Aorta (tissue), 5 donors: ENCODE measurements at regions not wholly inside any gene's neighbourhood (a gene's known extent, or its start where the extent isn't known, plus 50 kb on each side); places are given as distances from the start of the nearest gene placed in this dataset.

ENCODE experiments used
- ATAC-seq: fragments of 200-7000 bp; cut with Tn5 transposase; one replicate; pipeline ENCODE4 v1.9.1; 2022; ENCODE audit warnings: moderate library complexity; ENCODE audit not compliant: low FRiP score
- DNase-seq, 2 donors: peaks; one replicate each; pipeline ENCODE4 v3.0.0-alpha.2; 2020
- H3K27ac ChIP-seq, 2 donors: one replicate each; pipeline ENCODE4 v1.5.1; 2013; ENCODE audit warnings: low read length in 2 of 2, mild to moderate bottlenecking in 2 of 2, moderate library complexity in 2 of 2, control low read depth in 1 of 2, inconsistent platforms in 1 of 2, low read depth in 1 of 2
- H3K27me3 ChIP-seq, 2 donors: one replicate each; pipeline ENCODE4 v1.6.1; 2013; ENCODE audit warnings: control low read depth in 1 of 2, low read length in 1 of 2, mild to moderate bottlenecking in 1 of 2, moderate library complexity in 1 of 2; ENCODE audit not compliant: insufficient read depth in 2 of 2, control insufficient read depth in 1 of 2
- H3K36me3 ChIP-seq, 2 donors: one replicate each; pipeline ENCODE4 v1.6.1; 2013; ENCODE audit warnings: control low read depth in 1 of 2, low read length in 1 of 2, mild to moderate bottlenecking in 1 of 2; ENCODE audit not compliant: insufficient read depth in 2 of 2, control insufficient read depth in 1 of 2
- H3K4me1 ChIP-seq, 2 donors: one replicate each; pipeline ENCODE4 v1.6.1; 2013; ENCODE audit warnings: low read length in 2 of 2, control low read depth in 1 of 2, mild to moderate bottlenecking in 1 of 2, moderate library complexity in 1 of 2; ENCODE audit not compliant: insufficient read depth in 2 of 2, control insufficient read depth in 1 of 2
- H3K4me3 ChIP-seq, 2 donors: one replicate each; pipeline ENCODE4 v1.5.1; 2013; ENCODE audit warnings: low read length in 2 of 2, control low read depth in 1 of 2, mild to moderate bottlenecking in 1 of 2
- H3K9me3 ChIP-seq: one replicate; pipeline ENCODE4 v1.6.1; 2013; ENCODE audit warnings: mild to moderate bottlenecking, low read length; ENCODE audit not compliant: control insufficient read depth
- WGBS, 2 donors: extraction: QIAGEN DNeasy Blood & Tissue Kit; methylation state at CpG; one replicate each; pipeline ENCODE4 v1.1.7; 2013; 5-methylcytosine and 5-hydroxymethylcytosine counted together
- intact Hi-C, 2 donors: fragments of 100-400 bp; cut with DNase I; formaldehyde crosslinking; loops; one replicate each; pipeline versions ENCODE4 v1.14.2 to v1.15.0; 2022
- donor health status: healthy with polysubstance abuse.
- donor health status: Bipolar disorder and iron deficiency.
- donor health status: DM: no; HTN: no; CAD: no.
- donor health status: DM: no; HTN: no; CAD: no.
- donor health status: DM: yes; HTN: yes; CAD: no.

- no peaks in the 10 kb centered on the region for H3K27me3 ChIP-seq
- intact Hi-C loops: no loop called here
- DNase-seq: no peak
- no peak for ATAC-seq
- H3K9me3 ChIP-seq: no peaks in the 10 kb centered on the region
- H3K27ac ChIP-seq: no peak overlapping the region
- H3K36me3 ChIP-seq: no peaks in the 10 kb centered on the region
- H3K4me1 ChIP-seq: no peaks in the 10 kb centered on the region
- 98 to 100% methylated on average over 1 of the region's 1 CpG for WGBS, 2 donors
- H3K4me3 ChIP-seq: no peak overlapping the region
Observed at GRCh38 chr13:82636119-82636518, 1246.2 kb downstream of the SLITRK1 start.

GRCh38 chr13:82634946-82635345, 1247.3 kb downstream of the SLITRK1 start:
- WGBS, 2 donors: 87 to 90% methylated on average over 2 of the region's 2 CpGs
- intact Hi-C loops: no loop called here

GRCh38 chr13:82627183-82627582, 1255.1 kb downstream of the SLITRK1 start:
- no peaks in the 10 kb centered on the region for H3K27me3 ChIP-seq
- intact Hi-C loops: no loop called here
- no peak overlapping the region for H3K27ac ChIP-seq
- ATAC-seq: no peak
- no peaks in the 10 kb centered on the region for H3K36me3 ChIP-seq
- 12% methylated on average over 1 of the region's 1 CpG for WGBS, 2 donors
- no peaks in the 10 kb centered on the region for H3K4me1 ChIP-seq
- no peak for DNase-seq
- no peaks in the 10 kb centered on the region for H3K9me3 ChIP-seq
- H3K4me3 ChIP-seq: no peak overlapping the region

More at GRCh38 chr13:82634946-82635345, 1247.3 kb downstream of the SLITRK1 start:
- DNase-seq (no peak), ATAC-seq (no peak)
- Histone ChIP-seq H3K4me3 (no peak overlapping the region), H3K27ac (no peak overlapping the region), H3K9me3 (no peaks in the 10 kb centered on the region), H3K4me1 (no peaks in the 10 kb centered on the region), H3K36me3 (no peaks in the 10 kb centered on the region), H3K27me3 (no peaks in the 10 kb centered on the region)

- H3K27ac ChIP-seq: no peak overlapping the region
- no peak for DNase-seq
- no peak overlapping the region for H3K4me3 ChIP-seq
- H3K9me3 ChIP-seq: no peaks in the 10 kb centered on the region
- ATAC-seq: no peak
- WGBS, 2 donors: 16 to 24% methylated on average over 3 of the region's 3 CpGs
- no peaks in the 10 kb centered on the region for H3K4me1 ChIP-seq
- intact Hi-C loops: no loop called here
- H3K27me3 ChIP-seq: no peaks in the 10 kb centered on the region
- no peaks in the 10 kb centered on the region for H3K36me3 ChIP-seq
Observed at GRCh38 chr13:82625717-82626116, 1256.6 kb downstream of the SLITRK1 start.

- no peaks in the 10 kb centered on the region for H3K4me1 ChIP-seq
- H3K36me3 ChIP-seq: no peaks in the 10 kb centered on the region
- H3K4me3 ChIP-seq: no peak overlapping the region
- no peak for DNase-seq
- no peaks in the 10 kb centered on the region for H3K27me3 ChIP-seq
- intact Hi-C loops: no loop called here
- 46 to 75% methylated on average over 1 of the region's 1 CpG for WGBS, 2 donors
- ATAC-seq: no peak
- H3K9me3 ChIP-seq: no peaks in the 10 kb centered on the region
- no peak overlapping the region for H3K27ac ChIP-seq
Observed at GRCh38 chr13:82615043-82615442, 1267.2 kb downstream of the SLITRK1 start.

GRCh38 chr13:82614086-82614485, 1268.2 kb downstream of the SLITRK1 start:
- Histone ChIP-seq H3K27ac (no peak overlapping the region), H3K9me3 (no peaks in the 10 kb centered on the region), H3K27me3 (no peaks in the 10 kb centered on the region), H3K4me3 (no peak overlapping the region), H3K4me1 (no peaks in the 10 kb centered on the region), H3K36me3 (no peaks in the 10 kb centered on the region)
- intact Hi-C loops: no loop called here
- ATAC-seq (no peak), DNase-seq (no peak)
- WGBS, 2 donors: 86 to 93% methylated on average over 2 of the region's 2 CpGs

GRCh38 chr13:82606008-82606407, 1276.3 kb downstream of the SLITRK1 start:
- DNase-seq: no peak
- WGBS, 2 donors: 100% methylated on average over 1 of the region's 1 CpG

GRCh38 chr13:82597747-82598146, 1284.5 kb downstream of the SLITRK1 start:
- no peak overlapping the region for H3K27ac ChIP-seq
- no peaks in the 10 kb centered on the region for H3K36me3 ChIP-seq
- 40 to 58% methylated on average over 6 of the region's 6 CpGs for WGBS, 2 donors
- H3K9me3 ChIP-seq: no peaks in the 10 kb centered on the region
- no peaks in the 10 kb centered on the region for H3K27me3 ChIP-seq
- H3K4me3 ChIP-seq: no peak overlapping the region
- no peak for ATAC-seq
- no peaks in the 10 kb centered on the region for H3K4me1 ChIP-seq
- intact Hi-C loops: no loop called here
- no peak for DNase-seq

More at GRCh38 chr13:82606008-82606407, 1276.3 kb downstream of the SLITRK1 start:
- Histone ChIP-seq H3K36me3 (no peaks in the 10 kb centered on the region), H3K9me3 (peaks cover 3% of the 10 kb centered on the region), H3K27ac (no peak overlapping the region), H3K4me3 (no peak overlapping the region), H3K4me1 (no peaks in the 10 kb centered on the region), H3K27me3 (no peaks in the 10 kb centered on the region)
- intact Hi-C loops: no loop called here
- no peak for ATAC-seq

GRCh38 chr13:82593239-82593638, 1289.0 kb downstream of the SLITRK1 start:
- Histone ChIP-seq H3K4me1 (no peaks in the 10 kb centered on the region), H3K9me3 (peaks cover 5% of the 10 kb centered on the region), H3K36me3 (no peaks in the 10 kb centered on the region), H3K27me3 (no peaks in the 10 kb centered on the region), H3K4me3 (no peak overlapping the region), H3K27ac (no peak overlapping the region)
- ATAC-seq: no peak
- no peak for DNase-seq
- intact Hi-C loops: no loop called here
- 89 to 95% methylated on average over 1 of the region's 1 CpG for WGBS, 2 donors
